Ascending aorta (tissue), 2 donors: ENCODE measurements at regions not wholly inside any gene's neighbourhood (a gene's known extent, or its start where the extent isn't known, plus 50 kb on each side); places are given as distances from the start of the nearest gene placed in this dataset.

ENCODE experiments used
- DNase-seq, 2 donors: peaks; one replicate each; pipeline ENCODE4 v3.0.0-alpha.2; 2019; ENCODE audit warnings: low spot score in 2 of 2
- H3K27ac ChIP-seq, 2 donors: fragments of 200-600 bp; sonication (generic); one replicate each; pipeline ENCODE4 v1.5.1; 2016 to 2017; ENCODE audit warnings: mild to moderate bottlenecking in 1 of 2
- H3K27me3 ChIP-seq: fragments of 200-600 bp; sonication (generic); one replicate; pipeline ENCODE4 v1.5.1; 2017
- H3K36me3 ChIP-seq, 2 donors: fragments of 200-600 bp; sonication (generic); one replicate each; pipeline ENCODE4 v1.5.1; 2016
- H3K4me1 ChIP-seq, 2 donors: fragments of 200-600 bp; sonication (generic); one replicate each; pipeline ENCODE4 v1.5.1; 2016 to 2017; ENCODE audit warnings: mild to moderate bottlenecking in 1 of 2
- H3K4me3 ChIP-seq, 2 donors: fragments of 200-600 bp; sonication (generic); one replicate each; pipeline ENCODE4 v1.5.1; 2016 to 2017; ENCODE audit warnings: mild to moderate bottlenecking in 1 of 2
- H3K9me3 ChIP-seq, 2 donors: fragments of 200-600 bp; sonication (generic); one replicate each; pipeline ENCODE4 v1.5.1; 2016
- CTCF ChIP-seq, 3 experiments: fragments of 200-600 bp in 2 of 3; fragments of 450-650 bp in 1 of 3; sonication (generic) in 2 of 3; IDR thresholded peaks; one replicate each; pipeline ENCODE4 v1.5.1; 2016 to 2019; ENCODE audit warnings: antibody characterized with exemption in 3 of 3, mild to moderate bottlenecking in 1 of 3, moderate library complexity in 1 of 3
- intact Hi-C: fragments of 100-400 bp; cut with DNase I; formaldehyde crosslinking; loops from one replicate; pipeline ENCODE4 v1.15.1; 2023

GRCh38 chr2:180472133-180472532 lies 465.0 kb upstream of the CWC22 start:
- intact Hi-C loops = no loop called here
- Histone ChIP-seq H3K9me3 (peaks cover 0 to 11% of the 10 kb centered on the region in 2 donors), H3K4me1 (no peaks in the 10 kb centered on the region), H3K4me3 (no peak overlapping the region), H3K36me3 (no peaks in the 10 kb centered on the region), H3K27ac (no peak overlapping the region), H3K27me3 (no peaks in the 10 kb centered on the region)
- no peak for DNase-seq
- no peak for TF ChIP-seq CTCF (IDR thresholded peaks at IDR 0.05)

GRCh38 chr2:180463608-180464007 lies 456.5 kb upstream of the CWC22 start:
- no peak overlapping the region for H3K27ac ChIP-seq
- H3K36me3 ChIP-seq = no peaks in the 10 kb centered on the region
- intact Hi-C loops = no loop called here
- H3K27me3 ChIP-seq = no peaks in the 10 kb centered on the region
- DNase-seq = no peak
- TF ChIP-seq CTCF (IDR thresholded peaks at IDR 0.05) = no peak
- peaks cover 0 to 8% of the 10 kb centered on the region in 2 donors for H3K9me3 ChIP-seq
- H3K4me1 ChIP-seq = no peaks in the 10 kb centered on the region
- H3K4me3 ChIP-seq = no peak overlapping the region

GRCh38 chr2:180461761-180462160 lies 454.7 kb upstream of the CWC22 start:
- DNase-seq = no peak
- Histone ChIP-seq H3K4me3 (no peak overlapping the region), H3K4me1 (no peaks in the 10 kb centered on the region), H3K27me3 (no peaks in the 10 kb centered on the region), H3K9me3 (no peaks in the 10 kb centered on the region), H3K36me3 (no peaks in the 10 kb centered on the region), H3K27ac (no peak overlapping the region)
- intact Hi-C loops = no loop called here
- no peak for TF ChIP-seq CTCF (IDR thresholded peaks at IDR 0.05)

GRCh38 chr2:180456801-180457200 lies 449.7 kb upstream of the CWC22 start:
- DNase-seq = no peak
- no peak for TF ChIP-seq CTCF (IDR thresholded peaks at IDR 0.05)
- Histone ChIP-seq H3K27ac (no peak overlapping the region), H3K36me3 (no peaks in the 10 kb centered on the region), H3K9me3 (no peaks in the 10 kb centered on the region), H3K27me3 (no peaks in the 10 kb centered on the region), H3K4me1 (no peaks in the 10 kb centered on the region), H3K4me3 (no peak overlapping the region)
- intact Hi-C loops = no loop called here

GRCh38 chr2:180450841-180451240 lies 443.7 kb upstream of the CWC22 start:
- H3K27ac ChIP-seq = no peak overlapping the region
- H3K27me3 ChIP-seq = no peaks in the 10 kb centered on the region
- H3K4me1 ChIP-seq = no peaks in the 10 kb centered on the region
- no peak overlapping the region for H3K4me3 ChIP-seq
- no peaks in the 10 kb centered on the region for H3K36me3 ChIP-seq
- no peaks in the 10 kb centered on the region for H3K9me3 ChIP-seq
- intact Hi-C loops = no loop called here
- DNase-seq = no peak
- no peak for TF ChIP-seq CTCF (IDR thresholded peaks at IDR 0.05)
